HG03558 (cell line): ENCODE measurements at regions not wholly inside any gene's neighbourhood (a gene's known extent, or its start where the extent isn't known, plus 50 kb on each side); places are given as distances from the start of the nearest gene placed in this dataset.
"Not testable (repeated sequence)": the region's sequence is repeated elsewhere in the genome, so short reads cannot be mapped to it uniquely, and the experiment has no call there.

ENCODE experiments used
- ATAC-seq: cut with Tn5 transposase; IDR thresholded peaks from one replicate; pipeline ENCODE4 v1.9.1; 2021; ENCODE audit warnings: moderate number of reproducible peaks; ENCODE audit not compliant: unreplicated experiment; ENCODE audit errors: extremely low read depth

- ATAC-seq: no peak
Measured at GRCh38 chr6:126199466-126199865, 140.4 kb upstream of the CENPW start.

GRCh38 chr6:126202707-126203106 is 137.2 kb upstream of the CENPW start:
- ATAC-seq: no peak

GRCh38 chr6:126204126-126204525 is 135.8 kb upstream of the CENPW start:
- no peak for ATAC-seq

- ATAC-seq: no peak
Measured at GRCh38 chr6:126204598-126204997, 135.3 kb upstream of the CENPW start.

- ATAC-seq: no peak
Measured at GRCh38 chr6:126206504-126207246, 133.2 kb upstream of the CENPW start.

- no peak for ATAC-seq
Measured at GRCh38 chr6:126210398-126211075, 129.4 kb upstream of the CENPW start.

- no peak for ATAC-seq
Measured at GRCh38 chr6:126217497-126217896, 122.4 kb upstream of the CENPW start.

GRCh38 chr6:126220901-126221300 is 119.0 kb upstream of the CENPW start:
- ATAC-seq: not testable (repeated sequence)

- ATAC-seq: no peak
Measured at GRCh38 chr6:126227833-126228702, 111.8 kb upstream of the CENPW start.

GRCh38 chr6:126232671-126233070 is 107.2 kb upstream of the CENPW start:
- no peak for ATAC-seq

- no peak for ATAC-seq
Measured at GRCh38 chr6:126233192-126233591, 106.7 kb upstream of the CENPW start.

GRCh38 chr6:126235363-126235762 is 104.6 kb upstream of the CENPW start:
- ATAC-seq: no peak

GRCh38 chr6:126245077-126245476 is 94.8 kb upstream of the CENPW start:
- no peak for ATAC-seq

GRCh38 chr6:126252154-126252553 is 87.8 kb upstream of the CENPW start:
- no peak for ATAC-seq

GRCh38 chr6:126253431-126253830 is 86.5 kb upstream of the CENPW start:
- ATAC-seq: no peak

GRCh38 chr6:126258150-126258549 is 81.8 kb upstream of the CENPW start:
- ATAC-seq: no peak

- ATAC-seq: no peak
Measured at GRCh38 chr6:126261792-126262421, 78.0 kb upstream of the CENPW start.

GRCh38 chr6:126264265-126264664 is 75.7 kb upstream of the CENPW start:
- ATAC-seq: no peak

GRCh38 chr6:126266664-126267063 is 73.3 kb upstream of the CENPW start:
- ATAC-seq: no peak

- no peak for ATAC-seq
Measured at GRCh38 chr6:126267626-126268025, 72.3 kb upstream of the CENPW start.
